ENCODE measurements at regions not wholly inside any gene's neighbourhood (a gene's known extent, or its start where the extent isn't known, plus 50 kb on each side); places are given as distances from the start of the nearest gene placed in this dataset.
"Not testable (repeated sequence)": the region's sequence is repeated elsewhere in the genome, so short reads cannot be mapped to it uniquely, and the experiment has no call there.

- no peak for DNase-seq (ENCODE audit: low read depth)
Measured at GRCh38 chrX:3440981-3441380, 94.5 kb upstream of the MXRA5 start.

GRCh38 chrX:3435916-3436315, 89.5 kb upstream of the MXRA5 start:
- DNase-seq (ENCODE audit: low read depth): not testable (repeated sequence)

GRCh38 chrX:3435057-3435456, 88.6 kb upstream of the MXRA5 start:
- no peak for DNase-seq (ENCODE audit: low read depth)

- no peak for DNase-seq (ENCODE audit: low read depth)
Measured at GRCh38 chrX:3428792-3429191, 82.3 kb upstream of the MXRA5 start.

GRCh38 chrX:3426552-3426951, 80.1 kb upstream of the MXRA5 start:
- no peak for DNase-seq (ENCODE audit: low read depth)

- no peak for DNase-seq (ENCODE audit: low read depth)
Measured at GRCh38 chrX:3425031-3425430, 78.6 kb upstream of the MXRA5 start.

- DNase-seq (ENCODE audit: low read depth): no peak
Measured at GRCh38 chrX:3420316-3420715, 73.9 kb upstream of the MXRA5 start.

- no peak for DNase-seq (ENCODE audit: low read depth)
Measured at GRCh38 chrX:3415011-3415410, 68.6 kb upstream of the MXRA5 start.

- not testable (repeated sequence) for DNase-seq (ENCODE audit: low read depth)
Measured at GRCh38 chrX:3411626-3412025, 65.2 kb upstream of the MXRA5 start.

- not testable (repeated sequence) for DNase-seq (ENCODE audit: low read depth)
Measured at GRCh38 chrX:3409936-3410335, 63.5 kb upstream of the MXRA5 start.

GRCh38 chrX:3407781-3408180, 61.3 kb upstream of the MXRA5 start:
- no peak for DNase-seq (ENCODE audit: low read depth)

- DNase-seq (ENCODE audit: low read depth): no peak
Measured at GRCh38 chrX:3407121-3407520, 60.7 kb upstream of the MXRA5 start.

- DNase-seq (ENCODE audit: low read depth): no peak
Measured at GRCh38 chrX:3403748-3404147, 57.3 kb upstream of the MXRA5 start.
